ENCODE measurements at regions not wholly inside any gene's neighbourhood (a gene's known extent, or its start where the extent isn't known, plus 50 kb on each side); places are given as distances from the start of the nearest gene placed in this dataset.
"Not testable (repeated sequence)": the region's sequence is repeated elsewhere in the genome, so short reads cannot be mapped to it uniquely, and the experiment has no call there.

DNA sequence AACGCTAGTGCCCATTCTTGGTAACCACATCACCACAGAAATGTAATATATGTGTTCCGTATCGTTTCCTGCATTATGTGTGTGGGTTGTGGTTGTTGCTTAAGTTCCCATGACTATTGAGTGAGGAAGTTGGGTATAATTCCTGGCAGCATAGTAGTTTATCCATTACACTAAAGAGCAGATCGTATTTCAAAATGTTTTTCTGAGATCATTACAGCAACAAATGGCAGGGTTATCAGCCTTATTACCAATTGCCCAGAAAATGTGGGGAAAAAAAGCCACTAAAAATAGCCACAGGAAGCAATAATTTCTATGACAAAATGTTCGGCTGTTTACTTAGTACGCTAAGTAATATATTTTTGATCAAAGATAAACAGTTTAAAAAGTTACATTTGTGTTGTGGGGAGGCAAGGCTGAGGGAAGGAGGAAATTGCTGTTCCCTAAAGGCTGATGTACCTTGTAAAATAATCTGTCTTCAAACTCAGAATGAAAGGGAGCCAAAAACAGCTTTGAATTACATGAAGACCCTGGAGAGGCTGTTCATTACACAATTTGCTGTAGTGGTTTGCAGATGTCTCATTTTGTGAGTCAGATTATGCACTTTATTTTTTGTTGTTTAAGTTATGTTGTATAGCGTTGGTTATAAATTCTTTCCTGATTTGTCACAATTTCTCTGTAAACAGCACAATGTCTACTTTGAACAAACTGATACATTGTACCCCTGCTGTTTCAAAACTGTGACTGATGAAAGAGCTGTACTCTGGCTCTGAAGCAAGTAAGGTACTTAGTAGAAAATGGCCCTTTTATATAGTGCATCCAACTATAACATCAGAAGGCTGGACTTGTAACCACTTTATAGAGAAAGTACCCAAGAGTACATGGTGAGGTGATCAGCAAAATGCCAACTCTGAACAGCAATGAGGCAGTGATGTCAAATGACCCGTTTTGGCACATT is 1028.5 kb downstream of the NR2F1-AS1 start:
- no peak overlapping the region for H3K27ac ChIP-seq
- no peak for TF ChIP-seq ZFX (IDR thresholded peaks at IDR 0.05)
- TF ChIP-seq, protein P1, sequence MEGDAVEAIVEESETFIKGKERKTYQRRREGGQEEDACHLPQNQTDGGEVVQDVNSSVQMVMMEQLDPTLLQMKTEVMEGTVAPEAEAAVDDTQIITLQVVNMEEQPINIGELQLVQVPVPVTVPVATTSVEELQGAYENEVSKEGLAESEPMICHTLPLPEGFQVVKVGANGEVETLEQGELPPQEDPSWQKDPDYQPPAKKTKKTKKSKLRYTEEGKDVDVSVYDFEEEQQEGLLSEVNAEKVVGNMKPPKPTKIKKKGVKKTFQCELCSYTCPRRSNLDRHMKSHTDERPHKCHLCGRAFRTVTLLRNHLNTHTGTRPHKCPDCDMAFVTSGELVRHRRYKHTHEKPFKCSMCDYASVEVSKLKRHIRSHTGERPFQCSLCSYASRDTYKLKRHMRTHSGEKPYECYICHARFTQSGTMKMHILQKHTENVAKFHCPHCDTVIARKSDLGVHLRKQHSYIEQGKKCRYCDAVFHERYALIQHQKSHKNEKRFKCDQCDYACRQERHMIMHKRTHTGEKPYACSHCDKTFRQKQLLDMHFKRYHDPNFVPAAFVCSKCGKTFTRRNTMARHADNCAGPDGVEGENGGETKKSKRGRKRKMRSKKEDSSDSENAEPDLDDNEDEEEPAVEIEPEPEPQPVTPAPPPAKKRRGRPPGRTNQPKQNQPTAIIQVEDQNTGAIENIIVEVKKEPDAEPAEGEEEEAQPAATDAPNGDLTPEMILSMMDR (conservative IDR thresholded peaks at IDR 0.05), result no peak

DNA sequence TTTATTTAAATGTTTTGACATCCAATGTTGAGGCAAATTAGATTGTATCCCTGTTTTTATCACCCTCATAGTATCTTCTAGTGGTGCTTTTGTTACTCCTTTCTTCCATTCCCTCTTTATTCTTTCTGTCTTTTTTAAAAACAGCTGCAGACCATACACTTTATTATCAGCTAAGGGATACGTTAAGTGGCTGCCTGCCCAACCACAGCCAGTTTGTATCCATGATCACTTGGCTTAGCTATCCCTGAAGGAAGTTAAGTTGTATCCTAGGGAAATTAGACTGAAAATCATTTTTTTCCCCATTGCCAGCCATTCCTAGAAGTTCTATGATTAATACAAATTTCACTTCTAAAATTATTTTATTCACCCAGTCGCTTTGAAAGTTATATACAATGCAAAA is 1032.7 kb downstream of the NR2F1-AS1 start:
- TF ChIP-seq ZFX (IDR thresholded peaks at IDR 0.05), result no peak
- TF ChIP-seq, protein P1 (conservative IDR thresholded peaks at IDR 0.05), result no peak
- no peak overlapping the region for H3K27ac ChIP-seq

DNA sequence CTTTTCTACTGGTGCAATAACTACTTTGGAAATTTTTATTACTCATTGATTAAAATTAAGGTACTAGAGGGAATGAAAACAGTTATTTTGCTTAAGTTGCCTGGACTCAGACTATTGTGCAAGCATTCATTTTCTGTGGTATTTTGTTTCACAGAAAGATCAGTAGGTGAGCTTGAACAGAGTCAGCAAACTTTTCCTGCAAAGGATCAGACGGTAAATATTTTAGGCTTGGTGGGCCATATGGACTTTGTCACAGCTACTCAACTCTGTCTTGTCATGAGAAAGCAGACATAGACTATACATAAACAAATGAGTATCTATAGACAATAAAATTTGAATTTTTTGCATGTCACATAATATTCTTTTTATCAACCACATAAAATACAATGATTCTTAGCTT is 1036.4 kb downstream of the NR2F1-AS1 start:
- TF ChIP-seq, protein P1 (conservative IDR thresholded peaks at IDR 0.05), result no peak
- TF ChIP-seq ZFX (IDR thresholded peaks at IDR 0.05), result no peak
- H3K27ac ChIP-seq, result no peak overlapping the region

DNA sequence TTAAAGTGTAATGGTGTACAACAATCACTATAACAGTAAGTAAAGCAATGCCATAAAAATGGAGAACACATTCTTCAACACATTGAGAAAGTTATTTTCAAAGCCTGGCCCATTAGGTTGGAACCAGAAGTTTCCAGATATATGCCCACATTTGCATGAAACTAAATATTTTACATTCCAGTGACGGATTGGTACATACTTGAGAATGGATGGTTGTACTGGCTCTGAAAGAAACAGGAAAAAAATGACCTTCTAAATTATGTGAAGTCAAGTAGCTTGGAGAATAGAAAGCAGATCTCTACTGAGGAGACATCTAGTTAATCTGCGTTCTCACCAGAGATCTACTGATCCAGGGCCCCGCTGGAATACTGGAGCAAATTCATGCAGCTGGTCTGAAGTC is 1037.0 kb downstream of the NR2F1-AS1 start:
- no peak overlapping the region for H3K27ac ChIP-seq

DNA sequence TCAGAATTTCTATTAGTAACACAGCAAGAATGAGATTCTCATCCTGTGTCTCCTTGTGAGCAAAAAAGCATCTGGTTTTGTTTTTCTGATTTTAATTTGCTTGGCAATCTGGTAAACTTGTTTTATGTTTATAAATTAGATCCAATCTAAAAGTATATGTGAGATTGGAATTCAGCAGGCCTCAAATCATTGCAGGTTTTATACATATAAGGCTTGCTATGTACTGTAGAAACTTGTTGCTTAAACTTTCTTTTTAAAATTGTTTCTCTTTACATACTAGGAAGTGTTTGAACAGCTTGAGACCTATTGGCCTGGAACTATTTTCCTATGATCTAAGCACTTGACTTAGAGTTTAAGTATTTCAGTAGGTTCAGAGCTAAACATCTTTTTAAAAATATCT is 1037.8 kb downstream of the NR2F1-AS1 start:
- no peak for TF ChIP-seq ZFX (IDR thresholded peaks at IDR 0.05)
- TF ChIP-seq, protein P1 (conservative IDR thresholded peaks at IDR 0.05), result no peak
- H3K27ac ChIP-seq, result no peak overlapping the region

More for the DNA sequence above, 1037.0 kb downstream of the NR2F1-AS1 start:
- TF ChIP-seq ZFX (IDR thresholded peaks at IDR 0.05), result no peak
- TF ChIP-seq, protein P1 (conservative IDR thresholded peaks at IDR 0.05), result no peak

DNA sequence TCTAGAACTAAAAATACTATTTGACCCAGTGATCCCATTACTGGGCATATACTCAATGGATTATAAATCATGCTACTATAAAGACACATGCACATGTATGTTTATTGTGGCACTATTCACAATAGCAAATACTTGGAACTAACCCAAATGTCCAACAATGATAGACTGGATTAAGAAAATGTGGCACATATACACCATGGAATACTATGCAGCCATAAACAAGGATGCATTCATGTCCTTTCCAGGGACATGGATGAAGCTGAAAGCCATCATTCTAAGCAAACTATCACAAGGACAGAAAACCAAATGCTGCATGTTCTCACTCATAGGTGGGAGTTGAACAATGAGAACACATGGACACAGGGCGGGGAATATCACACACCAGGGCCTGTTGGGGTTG is 1039.0 kb downstream of the NR2F1-AS1 start:
- H3K27ac ChIP-seq, result not testable (repeated sequence)

DNA sequence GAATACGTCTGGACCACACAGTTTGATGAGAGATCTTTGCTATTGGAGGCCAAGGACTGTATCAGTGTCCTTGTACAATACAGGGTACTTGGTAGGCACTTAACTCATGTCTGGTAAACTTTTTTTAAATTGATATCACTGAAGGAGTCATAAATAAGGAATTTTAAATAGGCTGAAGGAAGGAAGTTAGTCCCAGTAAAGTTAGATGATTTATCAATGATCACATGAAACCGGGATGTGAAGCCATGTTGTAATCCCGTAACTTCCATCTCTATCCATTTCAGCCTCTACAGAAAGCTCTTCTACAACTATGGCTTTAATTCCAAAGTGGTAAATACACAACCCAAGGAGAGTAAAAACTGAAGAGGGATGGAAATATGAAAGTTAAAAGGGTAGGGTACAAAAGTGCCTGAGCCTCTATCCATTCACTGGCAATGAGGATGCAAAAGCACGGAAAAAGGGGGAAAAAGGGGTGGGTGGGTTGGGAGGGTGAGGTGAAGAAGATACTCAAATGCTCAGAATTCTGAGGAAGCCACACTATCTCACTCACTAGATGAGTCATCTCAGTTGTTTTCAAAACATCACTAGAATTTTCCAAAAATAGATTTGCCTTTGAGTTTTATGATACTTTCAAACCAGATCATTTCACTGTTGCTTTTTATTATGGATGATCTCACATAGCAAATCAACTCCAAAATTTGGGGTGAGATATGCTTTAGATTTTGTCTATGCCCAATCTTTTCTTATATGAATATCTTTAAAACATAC is 1053.5 kb downstream of the NR2F1-AS1 start:
- TF ChIP-seq ZFX (IDR thresholded peaks at IDR 0.05), result no peak
- TF ChIP-seq, protein P1 (conservative IDR thresholded peaks at IDR 0.05), result no peak
- H3K27ac ChIP-seq, result no peak overlapping the region
